ENCODE measurements at regions not wholly inside any gene's neighbourhood (a gene's known extent, or its start where the extent isn't known, plus 50 kb on each side); places are given as distances from the start of the nearest gene placed in this dataset.

- Mint-ChIP-seq H3K4me3 (ENCODE audit: low read depth, unreplicated experiment) (no peak overlapping the region), H3K27ac (ENCODE audit: unreplicated experiment) (no peak overlapping the region), H3K27me3 (ENCODE audit: unreplicated experiment) (no peaks in the 10 kb centered on the region), H3K36me3 (ENCODE audit: insufficient read depth, unreplicated experiment) (no peaks in the 10 kb centered on the region), H3K4me1 (ENCODE audit: low read depth, unreplicated experiment) (no peaks in the 10 kb centered on the region), H3K9me3 (ENCODE audit: low read depth, unreplicated experiment) (peaks cover 17% of the 10 kb centered on the region)
- CTCF ChIA-PET: no interaction called here
- no peak for DNase-seq
- no peak for TF ChIP-seq CTCF (IDR thresholded peaks at IDR 0.05; ENCODE audit: unreplicated experiment)
- intact Hi-C loops (cut with micrococcal nuclease; ENCODE audit: unreplicated experiment): no loop called here
- no TSS peak for BruUV-seq (replicated peaks)
Measured at GRCh38 chr5:29992248-29992647, 1201.2 kb upstream of the CDH6 start.

DNA sequence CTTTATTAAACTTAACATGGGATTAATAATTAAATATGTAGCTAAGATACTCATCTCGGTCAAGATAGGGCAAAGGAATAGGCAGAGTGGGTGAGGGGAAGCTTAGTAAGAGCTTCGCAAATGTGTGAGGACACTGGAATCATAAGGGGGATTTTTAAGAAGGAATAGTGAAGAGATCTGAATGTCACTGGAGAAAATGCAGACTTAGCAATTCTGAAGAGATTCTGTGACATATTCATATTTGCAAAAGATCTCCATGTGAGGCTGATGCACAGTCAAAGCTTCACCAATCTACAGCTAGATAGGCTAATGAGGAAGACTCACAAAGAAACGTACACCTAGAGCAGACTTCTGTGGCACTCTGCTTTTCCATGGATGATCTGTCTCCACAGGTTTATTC lies 1202.8 kb upstream of the CDH6 start:
- Mint-ChIP-seq H3K36me3 (ENCODE audit: insufficient read depth, unreplicated experiment) (no peaks in the 10 kb centered on the region), H3K4me1 (ENCODE audit: low read depth, unreplicated experiment) (no peaks in the 10 kb centered on the region), H3K27me3 (ENCODE audit: unreplicated experiment) (no peaks in the 10 kb centered on the region), H3K9me3 (ENCODE audit: low read depth, unreplicated experiment) (peaks cover 12% of the 10 kb centered on the region), H3K27ac (ENCODE audit: unreplicated experiment) (no peak overlapping the region), H3K4me3 (ENCODE audit: low read depth, unreplicated experiment) (no peak overlapping the region)
- CTCF ChIA-PET: no interaction called here
- intact Hi-C loops (cut with micrococcal nuclease; ENCODE audit: unreplicated experiment): no loop called here
- BruUV-seq (replicated peaks): no TSS peak
- no peak for DNase-seq
- TF ChIP-seq CTCF (IDR thresholded peaks at IDR 0.05; ENCODE audit: unreplicated experiment): no peak

- peaks cover 26% of the 10 kb centered on the region for H3K9me3 Mint-ChIP-seq (ENCODE audit: low read depth, unreplicated experiment)
- no peaks in the 10 kb centered on the region for H3K27me3 Mint-ChIP-seq (ENCODE audit: unreplicated experiment)
- intact Hi-C loops (cut with micrococcal nuclease; ENCODE audit: unreplicated experiment): no loop called here
- no peaks in the 10 kb centered on the region for H3K36me3 Mint-ChIP-seq (ENCODE audit: insufficient read depth, unreplicated experiment)
- no peak overlapping the region for H3K4me3 Mint-ChIP-seq (ENCODE audit: low read depth, unreplicated experiment)
- CTCF ChIA-PET: no interaction called here
- no peak for DNase-seq
- TF ChIP-seq CTCF (IDR thresholded peaks at IDR 0.05; ENCODE audit: unreplicated experiment): no peak
- BruUV-seq (replicated peaks): no TSS peak
- H3K27ac Mint-ChIP-seq (ENCODE audit: unreplicated experiment): no peak overlapping the region
- no peaks in the 10 kb centered on the region for H3K4me1 Mint-ChIP-seq (ENCODE audit: low read depth, unreplicated experiment)
Measured at GRCh38 chr5:29984156-29984540, 1209.3 kb upstream of the CDH6 start.

- no TSS peak for BruUV-seq (replicated peaks)
- H3K4me1 Mint-ChIP-seq (ENCODE audit: low read depth, unreplicated experiment): no peaks in the 10 kb centered on the region
- no peak for TF ChIP-seq CTCF (IDR thresholded peaks at IDR 0.05; ENCODE audit: unreplicated experiment)
- no peaks in the 10 kb centered on the region for H3K36me3 Mint-ChIP-seq (ENCODE audit: insufficient read depth, unreplicated experiment)
- CTCF ChIA-PET: no interaction called here
- no peak overlapping the region for H3K4me3 Mint-ChIP-seq (ENCODE audit: low read depth, unreplicated experiment)
- H3K27me3 Mint-ChIP-seq (ENCODE audit: unreplicated experiment): no peaks in the 10 kb centered on the region
- DNase-seq: no peak
- peaks cover 26% of the 10 kb centered on the region for H3K9me3 Mint-ChIP-seq (ENCODE audit: low read depth, unreplicated experiment)
- intact Hi-C loops (cut with micrococcal nuclease; ENCODE audit: unreplicated experiment): no loop called here
- no peak overlapping the region for H3K27ac Mint-ChIP-seq (ENCODE audit: unreplicated experiment)
Measured at GRCh38 chr5:29983528-29984155, 1209.8 kb upstream of the CDH6 start.
